ENCODE measurements at regions not wholly inside any gene's neighbourhood (a gene's known extent, or its start where the extent isn't known, plus 50 kb on each side); places are given as distances from the start of the nearest gene placed in this dataset.

GRCh38 chr3:14279626-14280061 lies 101.0 kb downstream of the LSM3 start:
- TF ChIP-seq CTCF (IDR thresholded peaks at IDR 0.05; ENCODE audit: poor library complexity) (no peak), EZH2 (IDR thresholded peaks at IDR 0.05; ENCODE audit: borderline replicate concordance) (no peak), EZH2phosphoT487 (IDR thresholded peaks at IDR 0.05; ENCODE audit: low read depth, severe bottlenecking, unreplicated experiment) (no peak)
